Posterior vena cava (tissue), 2 donors: ENCODE measurements at regions not wholly inside any gene's neighbourhood (a gene's known extent, or its start where the extent isn't known, plus 50 kb on each side); places are given as distances from the start of the nearest gene placed in this dataset.

Experiments
- DNase-seq: peaks from one replicate; pipeline ENCODE4 v3.0.0-alpha.2; 2020; ENCODE audit warnings: low spot score
- intact Hi-C, 2 donors: fragments of 100-400 bp; cut with DNase I; formaldehyde crosslinking; loops; one replicate each; pipeline versions ENCODE4 v1.14.1 to v1.14.2; 2022 to 2023
- donor health status: DM: yes; HTN: yes; CAD: no.
- donor health status: DM: yes; HTN: yes; CAD: no.

DNA sequence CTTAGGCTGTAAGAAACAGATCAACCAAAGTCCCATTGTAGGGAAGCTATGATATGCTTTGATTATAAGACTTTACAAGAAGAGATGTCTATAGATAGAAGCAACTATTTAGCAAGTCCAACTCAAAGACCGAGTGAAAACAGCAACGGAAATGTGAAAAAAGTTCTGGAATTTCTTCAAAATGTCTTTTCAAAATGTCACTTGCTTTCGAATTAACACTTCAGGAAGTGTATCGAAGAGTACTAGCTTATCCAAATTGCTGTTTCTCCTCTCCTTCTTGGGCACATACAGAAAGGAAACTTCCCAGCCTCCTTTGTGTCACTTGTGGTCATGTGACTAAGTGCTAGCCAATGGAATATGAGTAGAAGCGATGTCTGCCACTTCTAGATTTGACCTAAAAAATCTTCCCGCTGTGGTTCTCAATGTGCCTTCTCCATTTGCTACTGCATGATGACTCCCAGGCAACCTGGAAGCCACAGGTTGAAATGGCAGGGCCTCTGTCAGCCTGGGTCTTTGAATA, 89.9 kb downstream of the TSEN15 start:
- no peak for DNase-seq

GRCh38 chr1:184143449-184143848, 91.9 kb downstream of the TSEN15 start:
- intact Hi-C loops: no loop called here
- no peak for DNase-seq

More for the DNA sequence above, 89.9 kb downstream of the TSEN15 start:
- intact Hi-C loops: no loop called here

DNA sequence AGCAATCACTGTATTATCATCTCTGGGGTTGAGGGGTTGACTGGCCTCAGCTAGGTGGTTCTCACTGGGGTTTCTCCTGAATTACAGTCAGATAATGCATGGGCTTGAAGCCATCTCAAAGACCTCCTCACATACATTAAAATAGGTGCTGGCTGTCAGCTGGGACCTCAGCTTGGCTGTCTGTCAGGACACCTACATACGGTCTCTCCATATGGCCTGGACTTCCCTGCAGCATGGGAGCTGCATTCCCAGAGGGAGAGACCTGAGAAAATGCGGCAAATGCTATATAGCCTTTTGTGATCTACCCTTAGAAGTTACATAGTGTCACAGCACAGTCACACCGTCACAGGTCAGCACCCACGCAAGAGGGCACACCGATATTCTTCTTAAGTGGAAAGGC, 93.6 kb downstream of the TSEN15 start:
- intact Hi-C loops: no loop called here

DNA sequence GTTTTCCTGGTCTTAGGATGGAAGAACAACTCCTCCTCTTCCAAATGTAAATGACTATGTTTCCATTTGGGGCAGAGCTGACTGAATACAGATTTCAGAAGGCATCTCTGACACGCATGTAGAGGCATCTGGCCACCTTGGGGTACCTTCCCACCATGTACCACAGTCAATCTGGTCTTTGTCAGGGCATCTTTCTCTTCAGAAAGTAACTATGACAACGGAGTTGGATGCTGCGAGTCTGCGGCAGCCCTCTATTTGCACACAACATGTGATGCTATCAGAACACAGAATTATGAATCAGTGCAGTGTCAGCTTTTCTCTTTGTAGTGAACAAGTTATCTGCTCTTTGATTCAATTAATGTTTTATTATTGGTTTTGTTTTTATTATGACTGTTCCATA, 94.7 kb downstream of the TSEN15 start:
- intact Hi-C loops: no loop called here
- no peak for DNase-seq

More for the DNA sequence above, 93.6 kb downstream of the TSEN15 start:
- DNase-seq: no peak

DNA sequence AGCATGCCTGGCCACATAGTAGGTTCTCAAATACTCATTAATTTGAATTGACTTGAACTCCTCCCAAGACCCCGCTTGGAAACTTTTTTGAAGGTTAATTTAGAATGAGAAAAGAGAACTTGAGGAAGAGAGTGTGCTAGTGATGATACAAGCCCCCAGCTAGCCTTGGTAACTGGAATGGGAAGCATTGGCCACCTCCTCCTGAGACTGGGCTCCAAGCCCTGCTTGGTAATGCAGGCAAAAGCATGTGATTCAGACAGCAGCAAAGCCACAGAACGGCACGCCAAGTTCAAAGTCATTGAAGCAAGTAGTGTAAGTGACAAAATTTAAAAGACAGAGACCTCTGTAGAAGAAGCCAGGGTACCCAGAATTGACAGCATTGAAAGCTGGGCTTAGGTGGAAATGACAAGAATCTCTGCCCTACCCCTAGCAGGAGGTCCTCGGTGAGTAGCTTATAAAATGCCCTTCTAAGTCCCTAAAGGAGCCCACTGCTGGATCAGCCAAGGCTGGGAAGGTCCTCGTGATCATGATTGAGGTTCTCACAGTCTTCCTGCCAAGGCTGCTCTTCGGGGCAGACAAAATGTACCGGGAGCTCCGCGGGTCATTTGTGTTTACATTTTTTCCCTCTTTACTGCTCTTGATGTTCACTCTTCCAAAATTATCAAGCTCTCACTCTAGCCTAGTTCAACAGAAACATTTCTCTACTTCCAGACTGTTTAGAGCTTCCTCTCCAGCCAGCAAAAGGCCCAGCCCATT, 99.4 kb downstream of the TSEN15 start:
- DNase-seq: no peak
- intact Hi-C loops: no loop called here

GRCh38 chr1:184152434-184152898, 100.9 kb downstream of the TSEN15 start:
- intact Hi-C loops: no loop called here
- no peak for DNase-seq

- no peak for DNase-seq
These were observed 101.4 kb downstream of the TSEN15 start for GRCh38 chr1:184152974-184153373.

GRCh38 chr1:184153731-184154130, 102.2 kb downstream of the TSEN15 start:
- intact Hi-C loops: no loop called here

More at GRCh38 chr1:184152974-184153373, 101.4 kb downstream of the TSEN15 start:
- intact Hi-C loops: no loop called here

GRCh38 chr1:184156521-184157393, 105.2 kb downstream of the TSEN15 start:
- intact Hi-C loops: no loop called here
- DNase-seq: no peak

More at GRCh38 chr1:184153731-184154130, 102.2 kb downstream of the TSEN15 start:
- DNase-seq: no peak

- no peak for DNase-seq
- intact Hi-C loops: no loop called here
These were observed 105.8 kb downstream of the TSEN15 start for GRCh38 chr1:184157394-184157742.

DNA sequence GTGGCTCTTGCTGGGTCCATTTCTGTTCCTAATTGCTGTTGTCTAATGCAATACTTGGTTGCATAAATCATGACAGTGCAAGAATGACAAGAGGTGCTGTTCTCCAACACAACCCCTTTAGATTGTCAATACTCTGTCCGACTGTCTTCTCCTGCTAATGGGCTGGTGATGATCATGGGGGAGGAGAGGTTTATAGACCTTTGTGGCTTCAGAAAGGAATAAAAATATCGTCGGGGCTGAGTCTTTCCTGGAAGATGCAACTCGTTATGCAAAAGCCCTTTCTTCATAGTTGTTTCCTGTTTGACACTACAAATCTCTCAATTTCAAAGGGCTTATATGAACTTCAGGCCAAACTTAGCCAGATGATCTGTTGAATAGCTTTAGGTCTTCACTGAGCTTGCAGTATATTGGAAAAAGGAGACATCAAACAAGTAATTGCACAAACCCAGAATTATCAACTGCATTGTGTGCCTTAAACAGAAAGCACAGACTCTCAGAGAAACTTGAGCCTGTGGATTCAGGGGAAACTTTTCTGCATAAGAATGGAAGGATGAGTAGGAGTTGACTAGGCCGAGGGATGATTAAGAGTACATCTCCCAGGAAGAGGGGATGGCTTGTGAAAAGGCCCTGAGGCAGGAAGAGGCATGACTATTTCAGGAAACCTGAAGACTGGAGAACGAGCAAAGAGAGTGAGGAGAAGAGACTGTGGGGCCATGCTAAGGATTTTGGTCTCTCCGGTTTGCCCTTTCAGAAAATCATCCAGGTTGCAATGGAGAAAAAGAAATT, 107.6 kb downstream of the TSEN15 start:
- intact Hi-C loops: no loop called here
- DNase-seq: no peak

DNA sequence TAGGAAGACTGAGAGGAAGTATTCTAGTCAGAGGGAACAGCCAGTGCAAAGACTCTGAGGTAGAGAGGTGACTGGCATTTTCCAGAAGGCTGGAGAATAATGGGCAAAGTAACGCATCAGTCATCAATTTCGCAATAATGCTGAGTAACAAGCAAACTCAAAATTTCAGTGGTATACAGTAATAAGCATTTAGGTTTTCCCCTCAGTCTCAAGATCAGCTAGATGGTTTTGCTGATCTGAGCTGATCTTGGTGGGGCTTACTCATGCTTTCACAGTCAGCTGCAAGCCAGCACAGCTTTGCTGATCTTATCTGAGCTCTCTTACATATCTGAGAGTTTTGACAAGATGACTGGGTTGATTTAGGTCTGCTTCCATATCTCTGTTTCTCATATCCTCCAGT, 108.7 kb downstream of the TSEN15 start:
- no peak for DNase-seq
- intact Hi-C loops: no loop called here

DNA sequence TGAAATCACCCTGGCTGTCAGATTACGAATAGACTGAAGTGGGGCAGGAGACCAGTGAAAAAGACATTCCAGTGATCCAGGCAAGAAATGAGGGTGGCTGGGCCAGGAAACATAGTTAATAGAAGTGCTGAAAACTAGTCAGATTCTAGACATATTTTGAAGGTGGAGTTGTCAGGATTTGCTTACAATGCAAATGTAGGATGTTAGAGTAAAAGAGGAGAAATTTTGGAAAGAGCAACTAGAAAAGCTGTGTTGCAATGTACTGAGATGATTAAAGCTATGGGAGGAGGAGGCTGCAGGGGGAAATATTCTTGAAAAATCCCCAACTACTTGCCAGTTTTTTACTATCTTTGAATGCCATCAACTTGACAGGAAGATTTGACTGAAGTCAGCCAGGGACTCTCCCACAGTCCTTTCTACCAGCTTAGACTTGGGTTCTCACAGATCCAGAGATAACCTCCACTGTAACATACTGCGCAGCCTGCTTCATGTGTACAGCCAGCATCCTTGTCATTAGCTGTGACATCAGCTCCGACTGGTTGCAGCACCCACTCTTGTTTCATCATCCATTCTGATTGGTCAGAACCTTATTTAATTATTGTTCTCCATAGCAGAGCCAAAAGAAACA, 109.7 kb downstream of the TSEN15 start:
- intact Hi-C loops: no loop called here
- DNase-seq: no peak

- no peak for DNase-seq
- intact Hi-C loops: no loop called here
These were observed 110.8 kb downstream of the TSEN15 start for GRCh38 chr1:184162281-184162680.

- intact Hi-C loops: no loop called here
- no peak for DNase-seq
These were observed 112.3 kb downstream of the TSEN15 start for GRCh38 chr1:184163674-184164465.

DNA sequence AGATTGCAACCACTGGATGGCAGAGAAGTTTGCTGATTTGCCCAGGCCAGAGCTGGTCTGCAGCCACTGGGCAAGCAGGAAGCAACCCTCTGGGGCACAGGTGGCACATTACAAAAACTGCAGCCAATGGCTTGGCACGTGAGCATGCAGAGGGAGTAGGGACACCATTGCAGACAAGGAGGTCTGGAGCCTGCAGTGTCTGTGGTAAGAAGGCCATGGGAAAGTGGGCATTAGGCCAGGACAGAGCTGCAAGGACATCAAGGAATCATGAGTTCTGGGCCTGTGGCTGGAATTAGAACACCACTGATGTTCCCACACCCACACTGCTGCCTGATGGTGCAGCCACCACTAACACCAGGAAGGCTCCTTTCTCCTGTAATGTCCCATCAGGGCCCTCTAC, 113.0 kb downstream of the TSEN15 start:
- intact Hi-C loops: no loop called here
- no peak for DNase-seq

GRCh38 chr1:184166485-184166884, 115.0 kb downstream of the TSEN15 start:
- intact Hi-C loops: no loop called here
- DNase-seq: no peak

DNA sequence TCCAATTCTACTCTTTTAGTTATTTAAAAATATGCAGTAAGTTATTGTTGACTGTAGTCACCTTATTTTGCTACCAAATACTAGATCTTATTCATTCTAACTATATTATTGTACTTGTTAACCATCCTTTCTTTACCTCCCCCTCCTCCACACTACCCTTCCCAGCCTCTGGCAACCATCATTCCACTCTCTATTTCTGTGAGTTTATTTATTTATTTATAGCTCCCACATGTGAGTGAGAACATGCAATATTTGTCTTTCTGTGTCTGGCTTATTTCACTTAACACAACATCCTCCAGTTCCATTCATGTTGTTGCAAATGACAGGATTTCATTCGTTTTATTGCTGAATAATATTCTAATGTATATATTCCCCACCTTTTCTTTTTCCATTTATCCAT, 115.8 kb downstream of the TSEN15 start:
- DNase-seq: no peak
- intact Hi-C loops: no loop called here
